HG03521 (cell line): ENCODE measurements at regions not wholly inside any gene's neighbourhood (a gene's known extent, or its start where the extent isn't known, plus 50 kb on each side); places are given as distances from the start of the nearest gene placed in this dataset.
"Not testable (repeated sequence)": the region's sequence is repeated elsewhere in the genome, so short reads cannot be mapped to it uniquely, and the experiment has no call there.

Experiments
- ATAC-seq: cut with Tn5 transposase; IDR thresholded peaks from one replicate; pipeline ENCODE4 v1.9.1; 2021; ENCODE audit warnings: mild to moderate bottlenecking, moderate library complexity; ENCODE audit not compliant: unreplicated experiment

DNA sequence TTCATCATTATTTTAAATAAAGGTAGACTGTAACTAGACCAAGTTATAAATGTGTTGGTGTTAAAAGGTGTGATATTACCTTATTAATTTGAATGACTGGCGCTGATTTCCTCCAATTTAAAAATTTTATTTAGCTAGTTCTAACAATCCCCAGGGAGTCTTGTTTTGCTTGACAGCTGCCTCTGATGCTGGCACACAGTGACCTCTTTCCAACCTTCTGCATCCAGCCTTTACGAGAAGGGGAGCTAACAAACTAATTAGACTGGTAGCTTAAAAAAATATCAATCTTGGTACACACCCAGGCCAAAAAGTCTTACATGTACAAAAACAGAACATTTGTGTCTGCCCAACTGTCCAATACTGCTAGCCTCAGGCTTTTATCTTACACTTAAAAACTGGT lies 51.8 kb upstream of the ENPEP start:
- ATAC-seq: no peak

DNA sequence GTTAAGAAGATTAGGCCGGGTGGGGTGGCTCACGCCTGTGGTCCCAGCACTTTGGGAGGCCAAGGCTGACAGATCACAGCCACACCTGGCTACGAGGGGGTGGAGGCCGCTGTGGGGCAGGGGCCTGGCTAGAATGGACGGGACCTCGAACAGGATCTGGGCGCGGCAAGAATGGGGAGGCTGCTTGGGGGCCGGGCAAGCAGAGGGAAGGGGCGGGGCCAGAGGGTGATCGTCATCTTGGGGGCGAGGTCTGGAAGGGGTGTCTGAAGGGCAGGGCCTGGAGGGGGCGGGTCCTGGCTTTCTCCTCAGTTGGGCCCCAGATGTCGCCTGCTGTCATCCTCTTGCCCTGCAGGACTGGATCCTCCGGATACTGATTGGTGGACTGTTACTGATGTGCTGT lies 57.3 kb upstream of the ENPEP start:
- ATAC-seq: no peak

DNA sequence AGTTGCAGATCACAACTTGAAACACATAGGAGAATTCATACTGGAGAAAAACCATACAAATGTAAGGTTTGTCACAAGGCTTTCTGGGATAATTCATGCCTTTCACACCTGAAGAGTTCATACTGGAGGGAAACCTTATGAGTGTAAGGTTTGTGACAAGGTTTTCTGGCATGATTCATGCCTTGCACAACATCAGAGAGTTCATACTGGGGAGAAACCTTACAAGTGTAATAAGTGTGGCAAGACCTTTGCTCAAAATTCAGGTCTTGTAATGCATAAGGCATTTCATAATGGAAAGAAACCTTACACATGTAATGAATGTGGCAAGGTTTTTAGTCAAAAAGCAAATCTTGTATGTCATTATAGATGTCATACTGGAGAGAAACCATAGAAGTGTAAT lies 58.8 kb upstream of the ENPEP start:
- no peak for ATAC-seq

GRCh38 chr4:110415478-110415877 lies 60.5 kb upstream of the ENPEP start:
- no peak for ATAC-seq

DNA sequence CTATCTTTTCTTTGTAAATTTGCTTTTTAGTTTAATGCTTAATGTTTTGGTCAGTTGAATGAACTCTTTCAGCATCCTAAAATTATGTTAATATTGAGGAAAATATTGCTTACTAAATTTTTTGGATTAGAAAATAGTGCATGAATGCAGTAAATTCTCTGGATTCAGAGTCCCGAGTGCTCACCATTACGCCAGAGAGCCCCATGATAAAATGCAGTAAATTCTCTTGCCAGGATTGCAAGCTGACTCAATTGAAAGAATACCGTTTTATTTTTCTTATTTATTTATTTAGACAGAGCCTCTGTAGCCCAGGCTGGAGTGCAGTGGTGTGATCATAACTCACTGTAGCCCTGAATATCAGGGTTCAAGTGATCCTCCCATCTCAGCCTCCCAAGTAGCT lies 60.9 kb upstream of the ENPEP start:
- no peak for ATAC-seq

DNA sequence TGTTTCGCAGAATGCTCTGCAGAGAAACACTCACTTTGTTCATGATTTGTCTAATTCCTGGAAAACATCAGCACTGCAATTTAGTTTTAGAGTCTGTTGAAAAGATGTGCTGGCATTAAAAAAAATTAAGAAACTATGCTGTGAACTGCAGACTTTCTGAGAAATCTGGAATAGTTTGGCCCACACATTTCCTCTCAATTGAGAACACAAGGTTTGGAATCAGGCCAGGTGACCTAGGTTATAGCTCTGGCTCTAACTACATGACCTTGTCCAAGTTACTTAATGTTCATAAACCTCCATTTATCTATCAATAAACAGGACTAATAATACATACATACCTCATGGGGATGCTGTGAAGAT lies 61.4 kb upstream of the ENPEP start:
- no peak for ATAC-seq

- ATAC-seq: not testable (repeated sequence)
Observed at GRCh38 chr4:110413807-110414560, 62.0 kb upstream of the ENPEP start.

- no peak for ATAC-seq
Observed at GRCh38 chr4:110412354-110413065, 63.4 kb upstream of the ENPEP start.

DNA sequence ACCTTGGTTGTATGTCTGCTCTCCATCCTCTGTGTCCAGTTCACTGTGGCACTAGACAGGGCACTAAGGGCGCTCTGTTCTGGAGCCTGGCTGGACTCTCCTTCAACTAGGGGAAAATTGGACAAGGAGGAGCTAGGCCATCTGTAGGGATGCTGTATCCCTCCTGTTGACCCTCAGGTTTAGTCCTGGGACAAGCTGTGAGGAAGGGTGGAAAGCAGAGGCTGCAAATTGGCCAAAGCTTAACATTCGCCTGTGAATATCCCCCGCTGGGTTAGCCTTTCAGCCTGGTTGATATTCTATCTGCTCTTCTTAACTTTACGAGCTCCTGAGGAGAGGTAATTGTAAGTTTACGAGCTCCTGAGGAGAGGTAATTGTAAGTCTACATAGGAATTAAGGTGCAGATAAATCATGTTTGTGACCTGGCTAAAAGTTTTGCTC lies 64.4 kb upstream of the ENPEP start:
- no peak for ATAC-seq

- ATAC-seq: not testable (repeated sequence)
Observed at GRCh38 chr4:110410853-110411573, 64.9 kb upstream of the ENPEP start.

GRCh38 chr4:110400086-110400485 lies 75.9 kb upstream of the ENPEP start:
- ATAC-seq: no peak

DNA sequence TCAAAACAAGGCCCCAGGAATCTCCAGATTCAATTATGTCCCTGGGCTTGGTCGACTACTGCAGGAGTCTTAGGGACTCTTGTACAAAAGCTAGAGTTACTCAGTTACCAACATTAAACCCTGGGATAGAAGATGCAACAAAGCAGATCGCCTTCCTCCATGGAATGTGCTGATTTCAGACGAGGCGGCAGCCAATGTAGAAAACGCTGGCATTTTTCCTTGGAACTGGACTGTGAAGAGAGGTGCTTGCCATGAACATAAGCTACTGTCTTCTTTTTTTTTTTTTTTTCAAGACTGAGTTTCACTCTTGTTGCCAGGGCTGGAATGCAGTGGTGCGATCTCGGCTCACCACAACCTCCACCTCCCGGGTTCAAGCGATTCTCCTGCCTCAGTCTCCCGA lies 76.9 kb upstream of the ENPEP start:
- not testable (repeated sequence) for ATAC-seq

- no peak for ATAC-seq
Observed at GRCh38 chr4:110396963-110397362, 79.0 kb upstream of the ENPEP start.

- no peak for ATAC-seq
Observed at GRCh38 chr4:110395421-110395820, 80.5 kb upstream of the ENPEP start.

- no peak for ATAC-seq
Observed at GRCh38 chr4:110394871-110395270, 81.1 kb upstream of the ENPEP start.

DNA sequence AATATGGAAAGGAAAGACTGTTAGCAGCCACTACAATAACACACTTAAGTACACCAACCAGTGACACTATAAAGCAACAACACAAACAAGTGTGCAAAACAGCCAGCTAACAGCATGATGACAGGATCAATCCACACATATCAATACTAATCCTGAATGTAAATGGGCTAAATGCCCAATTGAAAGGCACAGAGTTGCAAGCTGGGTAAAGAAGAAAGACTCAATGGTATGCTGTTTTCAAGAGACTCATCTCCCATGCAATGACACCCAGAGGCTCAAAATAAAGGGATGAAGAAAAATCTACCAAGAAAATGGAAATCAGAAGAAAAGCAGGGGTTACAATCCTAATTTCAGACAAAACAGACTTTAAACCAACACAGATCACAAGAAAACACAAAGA lies 94.2 kb upstream of the ENPEP start:
- no peak for ATAC-seq

- ATAC-seq: no peak
Observed at GRCh38 chr4:110372485-110372884, 103.5 kb upstream of the ENPEP start.

DNA sequence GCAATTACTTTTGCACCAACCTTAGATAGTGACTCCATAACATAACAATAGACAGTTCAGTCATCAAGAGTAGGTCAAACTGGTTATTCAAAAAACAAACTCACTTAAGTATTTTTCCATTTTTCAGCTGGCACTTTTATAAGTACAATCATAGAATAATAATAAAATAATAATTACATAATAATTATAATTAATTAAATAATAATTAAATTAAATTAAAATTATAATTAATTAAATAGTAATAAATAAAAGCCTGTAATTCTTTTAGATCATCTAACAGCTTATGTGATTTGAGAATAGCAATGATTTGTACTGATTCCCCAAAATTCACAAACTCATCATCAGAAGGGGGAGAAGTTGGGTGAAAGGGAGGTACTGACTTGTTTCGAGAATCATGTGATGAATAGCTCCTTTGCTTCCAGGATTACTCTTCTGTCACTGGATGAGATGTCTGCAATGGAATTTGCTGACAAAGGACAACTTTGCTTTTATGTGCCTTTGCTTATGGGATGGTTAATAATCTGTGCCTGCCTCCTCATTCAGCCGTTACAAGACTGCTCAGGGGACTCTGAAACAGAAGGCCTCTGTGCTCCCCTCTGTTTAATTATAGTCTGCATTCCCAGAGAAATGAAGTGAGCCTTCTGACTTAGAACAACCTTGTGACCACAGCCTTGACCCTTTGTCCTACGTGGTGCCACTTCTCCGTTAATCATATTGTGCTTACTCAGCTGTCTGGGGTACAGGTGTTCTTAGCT lies 104.8 kb upstream of the ENPEP start:
- no peak for ATAC-seq

DNA sequence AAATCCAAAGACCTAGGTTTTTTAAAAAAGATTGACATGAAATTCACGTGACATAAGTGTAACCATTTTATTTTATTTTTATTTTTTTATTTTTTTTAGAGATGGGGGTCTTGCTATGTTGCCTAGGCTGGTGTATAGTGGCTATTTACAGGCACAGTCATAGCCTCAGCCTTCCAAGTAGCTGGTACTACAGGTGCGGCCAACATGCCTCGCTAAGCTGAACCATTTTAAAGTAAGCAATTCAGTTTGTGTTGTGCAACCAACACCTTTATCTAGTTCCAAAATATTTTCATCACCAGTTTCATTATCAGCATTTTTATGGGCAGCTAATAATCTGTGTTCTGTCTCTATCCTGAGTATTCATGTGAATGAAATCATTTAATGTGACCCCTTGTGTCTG lies 107.5 kb upstream of the ENPEP start:
- no peak for ATAC-seq

DNA sequence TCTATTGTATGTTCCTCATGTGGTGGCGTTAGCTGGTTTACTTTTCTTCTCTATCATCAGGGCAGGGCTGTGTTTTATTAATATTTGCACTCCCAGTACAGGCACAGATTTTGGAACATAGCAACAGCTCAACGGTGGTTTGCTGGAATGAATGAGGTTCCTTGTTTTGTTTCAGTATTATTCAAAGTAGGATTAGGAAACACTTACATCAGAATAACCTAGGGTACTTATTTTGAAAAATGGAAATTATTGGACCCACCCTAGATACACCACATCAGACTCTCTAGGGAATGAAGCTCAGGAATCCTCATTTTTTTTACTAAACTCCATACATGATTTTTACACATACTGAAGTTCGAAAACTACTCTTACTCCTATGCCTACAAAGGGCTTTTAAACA lies 108.8 kb upstream of the ENPEP start:
- no peak for ATAC-seq

GRCh38 chr4:110365761-110366160 lies 110.2 kb upstream of the ENPEP start:
- no peak for ATAC-seq
